Activated CD8-positive, alpha-beta memory T cell treated with anti-CD3 and anti-CD28 coated beads for 4 hours (primary cell): ENCODE measurements at regions not wholly inside any gene's neighbourhood (a gene's known extent, or its start where the extent isn't known, plus 50 kb on each side); places are given as distances from the start of the nearest gene placed in this dataset.
"Not testable (repeated sequence)": the region's sequence is repeated elsewhere in the genome, so short reads cannot be mapped to it uniquely, and the experiment has no call there.

Experiments used
- DNase-seq, 2 donors: peaks; one replicate each; pipeline ENCODE4 v3.0.0-alpha.2; 2020; ENCODE audit warnings: low read depth in 2 of 2

- no peak for DNase-seq
These were observed 1079.9 kb upstream of the ACO1 start for GRCh38 chr9:31304576-31304975.

GRCh38 chr9:31314241-31314640 lies 1070.2 kb upstream of the ACO1 start:
- DNase-seq: no peak

- no peak for DNase-seq
These were observed 1063.9 kb upstream of the ACO1 start for GRCh38 chr9:31320494-31320893.

GRCh38 chr9:31321256-31321655 lies 1063.2 kb upstream of the ACO1 start:
- DNase-seq: no peak

DNA sequence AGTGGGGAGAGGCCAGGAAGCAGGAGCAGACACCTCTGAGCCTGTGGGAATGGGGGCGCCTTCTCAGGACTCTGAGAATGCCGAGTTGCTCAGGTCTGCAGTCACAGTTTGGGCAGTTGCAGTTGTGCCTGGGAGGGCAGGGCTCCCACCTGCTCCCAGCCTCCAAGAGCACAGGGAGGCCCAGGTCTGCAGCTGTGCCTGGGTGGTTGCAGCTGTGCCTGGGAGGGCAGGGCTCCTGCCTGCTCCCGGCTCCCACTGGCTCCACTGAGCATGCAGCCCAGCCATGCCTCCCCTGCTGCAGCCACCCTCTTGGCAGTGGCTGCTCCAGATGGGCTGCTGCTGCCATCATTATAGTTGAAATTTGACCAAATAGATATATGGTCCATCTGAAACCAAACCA lies 1062.8 kb upstream of the ACO1 start:
- DNase-seq: no peak

GRCh38 chr9:31323726-31324444 lies 1060.6 kb upstream of the ACO1 start:
- DNase-seq: no peak

- no peak for DNase-seq
These were observed 1058.7 kb upstream of the ACO1 start for GRCh38 chr9:31325778-31326177.

DNA sequence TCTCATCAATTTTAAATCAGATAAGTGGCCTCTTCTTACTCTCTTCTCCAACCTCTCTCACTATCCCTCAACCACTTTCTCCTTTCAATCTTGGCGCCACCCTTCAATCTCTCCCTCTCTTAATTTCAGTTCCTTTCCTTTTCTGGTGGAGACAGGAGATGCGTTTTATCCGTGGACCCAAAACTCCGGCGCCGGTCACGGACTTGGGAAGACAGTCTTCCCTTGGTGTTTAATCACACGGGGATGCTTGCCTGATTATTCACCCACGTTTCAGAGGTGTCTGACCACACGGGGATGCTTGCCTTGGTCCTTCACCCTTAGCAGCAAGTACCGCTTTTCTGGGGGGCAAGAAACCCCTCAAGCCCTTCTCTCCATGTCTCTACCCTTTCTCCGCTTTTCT lies 1057.6 kb upstream of the ACO1 start:
- DNase-seq: not testable (repeated sequence)

DNA sequence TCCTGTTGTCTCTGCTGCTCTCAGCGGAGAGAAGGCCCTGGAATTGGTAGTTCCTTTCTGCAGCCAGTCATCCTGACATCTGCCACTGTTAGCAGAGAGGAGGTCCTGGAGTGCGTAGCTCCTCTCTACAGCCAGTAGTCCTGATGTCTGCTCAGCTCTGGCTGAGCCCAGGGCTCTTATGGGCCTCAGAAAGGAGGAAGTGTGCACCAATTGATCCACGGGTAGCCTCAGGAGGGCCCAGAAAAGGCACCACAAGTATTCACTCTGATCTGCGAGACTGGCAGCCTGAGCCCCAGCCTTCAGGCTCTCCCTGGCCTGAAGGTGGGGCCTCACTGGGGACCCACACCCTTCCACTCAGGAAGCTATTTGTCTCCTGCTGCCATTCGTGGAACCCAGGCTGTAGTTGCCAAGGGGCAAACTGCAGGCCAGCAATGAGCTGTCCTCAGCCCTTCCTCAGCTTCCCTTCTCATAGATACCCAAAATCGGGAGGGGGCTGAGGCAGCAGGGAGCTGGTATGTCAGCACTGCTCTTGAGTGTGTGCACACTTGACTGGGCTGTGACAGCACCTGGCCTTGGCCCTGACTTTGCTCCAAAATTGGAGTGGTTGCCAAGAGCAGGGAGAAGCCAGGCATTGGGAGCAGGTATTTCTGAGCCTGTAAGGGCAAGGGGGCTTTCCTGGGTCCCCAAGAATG lies 1049.5 kb upstream of the ACO1 start:
- DNase-seq: no peak

GRCh38 chr9:31335529-31336234 lies 1048.8 kb upstream of the ACO1 start:
- no peak for DNase-seq

GRCh38 chr9:31336386-31336785 lies 1048.1 kb upstream of the ACO1 start:
- DNase-seq: no peak

DNA sequence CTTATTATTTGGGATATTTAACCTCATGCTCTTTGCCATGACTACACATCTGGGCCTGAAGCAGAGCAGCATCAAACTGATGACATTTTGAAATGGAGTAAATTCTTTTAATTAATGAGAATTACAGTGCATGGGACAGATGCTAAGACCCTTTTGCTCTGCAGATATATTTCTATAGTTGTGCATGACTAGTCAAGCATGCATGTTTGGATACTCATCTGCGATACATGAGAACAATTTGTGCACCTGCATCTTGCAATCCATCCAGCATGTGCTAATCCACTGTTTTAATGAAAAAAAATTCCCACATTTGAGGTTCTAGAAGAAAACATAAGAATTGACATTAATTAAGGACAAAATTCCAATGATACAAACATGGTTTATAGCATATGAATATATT lies 1047.6 kb upstream of the ACO1 start:
- no peak for DNase-seq

- DNase-seq: no peak
These were observed 1037.3 kb upstream of the ACO1 start for GRCh38 chr9:31347082-31347617.

DNA sequence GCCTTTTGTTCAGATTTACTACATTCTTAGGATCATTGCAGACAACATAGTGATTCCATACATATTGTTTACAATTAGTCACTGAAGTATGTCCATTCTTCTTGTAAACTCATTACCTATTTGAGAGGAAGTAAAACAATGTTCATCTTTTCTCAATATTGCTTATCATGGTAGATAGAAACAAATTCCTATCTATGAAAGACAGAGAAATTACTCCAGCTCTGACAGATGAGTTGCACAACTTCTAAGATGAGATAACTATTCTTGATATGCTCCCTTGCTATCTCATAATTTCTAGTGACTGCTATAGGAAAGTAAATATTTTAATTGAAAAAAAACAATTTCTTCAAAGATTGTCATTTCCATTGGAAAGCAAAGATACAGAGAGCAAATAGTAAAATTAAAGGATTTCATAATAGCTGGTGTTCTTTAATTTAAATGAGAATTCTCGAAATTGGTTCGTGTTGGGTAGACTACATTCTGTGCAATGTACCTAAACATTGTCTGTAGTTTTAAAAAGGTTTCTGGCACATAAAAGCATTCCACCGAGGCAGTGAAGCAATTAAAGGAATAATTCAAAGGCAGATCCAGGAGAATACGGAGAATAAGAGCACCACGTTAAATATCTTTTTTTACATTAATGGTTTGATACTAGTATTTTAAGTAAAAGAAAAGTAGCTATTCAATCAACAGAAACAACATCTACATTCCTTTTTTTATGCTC lies 1029.1 kb upstream of the ACO1 start:
- DNase-seq: no peak

GRCh38 chr9:31355965-31356364 lies 1028.5 kb upstream of the ACO1 start:
- no peak for DNase-seq

- no peak for DNase-seq
These were observed 1025.4 kb upstream of the ACO1 start for GRCh38 chr9:31359071-31359470.

DNA sequence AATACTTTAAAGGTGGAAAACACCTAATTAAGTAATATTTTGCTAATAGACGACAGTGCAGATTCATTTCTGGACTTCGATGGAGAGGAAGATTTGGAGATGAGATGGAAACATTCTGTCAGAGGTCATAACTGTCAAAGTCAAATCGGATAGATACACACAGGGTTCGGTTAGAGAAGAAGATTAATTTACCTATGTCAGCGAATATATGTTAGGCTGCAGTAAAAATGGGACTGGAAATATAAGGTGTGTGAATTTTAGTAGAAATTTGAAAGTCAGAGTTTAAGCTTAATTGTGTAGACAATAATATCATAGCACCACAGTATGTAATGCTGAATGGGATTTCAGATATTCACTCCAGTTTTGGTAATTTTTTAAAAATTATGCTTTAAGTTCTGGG lies 1020.3 kb upstream of the ACO1 start:
- no peak for DNase-seq

GRCh38 chr9:31372799-31373587 lies 1011.5 kb upstream of the ACO1 start:
- no peak for DNase-seq

DNA sequence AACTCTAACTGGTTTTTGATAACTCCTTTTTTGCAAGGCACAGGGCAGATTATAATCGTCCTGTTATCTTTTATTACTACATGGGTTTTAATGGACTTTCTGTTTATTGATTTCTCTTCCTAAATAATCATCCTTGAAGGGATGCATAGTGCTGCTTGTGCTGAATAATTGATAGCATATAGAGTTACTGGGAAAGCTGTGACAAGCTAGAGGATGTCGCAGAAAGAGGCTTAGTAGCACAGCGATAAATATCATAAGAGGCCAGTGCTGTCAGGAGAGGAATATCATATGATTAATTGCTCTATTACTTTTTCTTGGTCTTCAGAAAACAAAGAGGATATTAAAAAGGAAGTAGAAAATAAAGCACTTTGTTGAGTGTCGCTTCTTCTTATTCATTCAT lies 1007.1 kb upstream of the ACO1 start:
- no peak for DNase-seq

- no peak for DNase-seq
These were observed 995.8 kb upstream of the ACO1 start for GRCh38 chr9:31388660-31389059.

- DNase-seq: no peak
These were observed 995.4 kb upstream of the ACO1 start for GRCh38 chr9:31389075-31389474.
